ENCODE measurements at regions not wholly inside any gene's neighbourhood (a gene's known extent, or its start where the extent isn't known, plus 50 kb on each side); places are given as distances from the start of the nearest gene placed in this dataset.

DNA sequence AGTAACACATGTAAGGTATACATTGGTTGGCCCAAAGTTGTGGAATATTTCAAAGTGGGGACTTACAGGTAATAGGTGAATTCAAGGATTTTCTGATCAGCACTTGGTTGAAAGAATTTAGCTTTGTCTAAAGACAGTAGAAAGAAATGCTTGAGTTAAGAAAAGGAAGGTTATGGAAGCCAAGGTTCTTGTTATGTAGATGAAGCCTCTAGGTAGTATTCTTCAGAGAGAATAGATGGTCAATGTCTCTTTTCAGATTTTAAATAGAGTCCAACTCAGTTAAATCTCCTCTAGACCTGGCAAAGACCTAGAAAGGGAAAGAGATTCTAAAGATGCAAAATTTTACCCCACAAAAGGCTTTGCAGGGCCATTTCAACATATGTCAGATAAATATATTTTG, 157.4 kb downstream of the ANKRD30B start:
- DNase-seq, result no peak

DNA sequence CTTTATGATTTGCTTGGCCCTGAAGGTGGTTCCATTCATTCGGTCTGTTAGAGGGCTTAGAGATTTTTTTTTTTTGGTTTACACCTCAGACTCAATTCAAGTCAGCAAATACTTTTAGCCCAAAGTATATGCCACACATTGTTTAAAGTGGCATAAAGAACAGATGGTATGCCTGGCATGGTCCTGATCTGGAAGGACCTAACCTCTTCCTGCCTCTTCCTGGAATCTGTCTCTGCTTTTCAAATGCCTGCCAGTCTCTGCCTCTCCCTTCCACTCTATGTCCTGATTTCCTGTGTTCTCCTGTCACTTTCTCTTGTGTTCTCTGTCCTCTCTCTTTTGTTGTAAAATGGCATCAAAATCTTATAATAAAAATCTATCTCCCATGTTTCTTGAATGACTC, 158.0 kb downstream of the ANKRD30B start:
- DNase-seq, result no peak
- intact Hi-C loops (cut with DNase I), result no loop called here

More for the DNA sequence above, 157.4 kb downstream of the ANKRD30B start:
- intact Hi-C loops (cut with DNase I), result no loop called here

DNA sequence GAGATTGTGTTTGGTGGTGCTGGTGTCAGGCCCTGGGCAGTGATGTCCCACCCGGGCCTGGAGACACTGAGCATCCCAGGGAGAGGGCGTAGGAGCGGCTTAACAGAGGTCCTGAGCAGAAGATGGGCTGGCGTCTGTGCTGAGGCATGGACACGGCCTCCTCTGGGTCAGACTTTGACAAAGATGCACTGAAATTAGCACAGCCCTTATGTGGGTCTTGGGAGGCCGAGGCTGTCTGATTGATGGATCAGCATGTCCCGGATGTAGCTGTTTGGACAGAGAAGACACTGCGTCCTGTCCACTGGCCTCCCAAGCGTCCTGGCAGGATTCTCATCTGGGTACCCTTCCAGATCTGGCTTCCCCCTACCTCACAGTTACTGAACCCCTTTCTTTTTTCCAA, 159.4 kb downstream of the ANKRD30B start:
- intact Hi-C loops (cut with DNase I), result no loop called here
- peak in 1 of 10 donors; percentile 42 for DNase-seq

- intact Hi-C loops (cut with DNase I), result no loop called here
- peak in 1 of 10 donors; percentile 25 for DNase-seq
Measured at GRCh38 chr18:14908541-14908940, 160.6 kb downstream of the ANKRD30B start.

GRCh38 chr18:14912967-14913366, 165.0 kb downstream of the ANKRD30B start:
- peak in 1 of 10 donors; percentile 40 for DNase-seq
- intact Hi-C loops (cut with DNase I), result no loop called here

- intact Hi-C loops (cut with DNase I), result no loop called here
Measured at GRCh38 chr18:14914121-14914520, 166.1 kb downstream of the ANKRD30B start.

GRCh38 chr18:14914771-14915170, 166.8 kb downstream of the ANKRD30B start:
- intact Hi-C loops (cut with DNase I), result no loop called here
- DNase-seq, result no peak

More at GRCh38 chr18:14914121-14914520, 166.1 kb downstream of the ANKRD30B start:
- DNase-seq, result no peak

- no peak for DNase-seq
- intact Hi-C loops (cut with DNase I), result no loop called here
Measured at GRCh38 chr18:14916181-14916580, 168.2 kb downstream of the ANKRD30B start.

DNA sequence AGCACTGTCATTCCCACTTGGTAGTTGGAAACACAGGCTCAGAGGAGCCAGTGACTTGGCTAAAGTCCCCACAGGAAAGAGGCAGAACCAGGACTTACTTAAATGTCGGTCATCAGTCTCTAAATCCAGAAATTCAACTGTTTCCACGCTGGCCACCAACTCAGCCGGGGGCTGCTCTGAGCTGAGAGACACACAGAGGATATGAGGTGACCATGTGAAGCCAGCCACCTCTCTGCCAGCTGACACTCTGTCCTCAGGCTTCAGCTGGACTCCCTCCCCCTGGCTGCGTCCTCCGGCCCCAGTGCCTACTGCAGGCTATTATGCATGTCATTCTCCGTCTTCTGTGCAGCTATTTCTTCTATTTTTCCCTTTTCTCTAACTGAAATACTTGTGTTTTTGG, 168.9 kb downstream of the ANKRD30B start:
- intact Hi-C loops (cut with DNase I), result no loop called here
- peak in 1 of 10 donors; percentile 75 for DNase-seq

GRCh38 chr18:14917311-14917710, 169.3 kb downstream of the ANKRD30B start:
- intact Hi-C loops (cut with DNase I), result no loop called here
- peak in 1 of 10 donors; percentile 39 for DNase-seq

GRCh38 chr18:14919666-14920065, 171.7 kb downstream of the ANKRD30B start:
- DNase-seq, result no peak
- intact Hi-C loops (cut with DNase I), result loop anchor here (10.0 kb wide), 1 partner anchor 55 kb away; no protein-coding TSS in a partner anchor

- intact Hi-C loops (cut with DNase I), result loop anchor here (10.0 kb wide), 1 partner anchor 56 kb away; no protein-coding TSS in a partner anchor
- no peak for DNase-seq
Measured at GRCh38 chr18:14921031-14921430, 173.1 kb downstream of the ANKRD30B start.

DNA sequence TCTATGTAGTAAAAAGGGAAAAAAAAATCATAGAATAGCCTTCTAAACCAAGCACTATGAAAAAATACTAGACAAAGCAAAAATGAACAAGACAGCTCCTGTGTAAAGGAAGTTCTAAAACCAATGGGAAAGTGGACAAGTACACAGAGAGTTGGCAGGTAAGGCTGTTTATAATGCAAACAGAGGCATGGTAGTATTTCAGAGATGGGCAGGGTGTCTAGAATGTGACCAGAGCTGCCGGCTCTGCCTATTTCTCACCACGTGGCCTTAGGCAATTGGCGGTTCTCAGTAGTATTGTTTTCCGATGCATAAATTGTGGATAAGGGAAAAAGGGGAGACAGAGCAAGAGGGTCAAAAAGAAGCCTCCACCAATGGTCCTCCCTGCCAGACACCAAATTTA, 173.6 kb downstream of the ANKRD30B start:
- intact Hi-C loops (cut with DNase I), result loop anchor here (10.0 kb wide), 1 partner anchor 57 kb away; no protein-coding TSS in a partner anchor
- DNase-seq, result no peak

GRCh38 chr18:14922031-14922430, 174.1 kb downstream of the ANKRD30B start:
- intact Hi-C loops (cut with DNase I), result loop anchor here (10.0 kb wide), 1 partner anchor 57 kb away; no protein-coding TSS in a partner anchor
- peak in 1 of 10 donors; percentile 49 for DNase-seq

DNA sequence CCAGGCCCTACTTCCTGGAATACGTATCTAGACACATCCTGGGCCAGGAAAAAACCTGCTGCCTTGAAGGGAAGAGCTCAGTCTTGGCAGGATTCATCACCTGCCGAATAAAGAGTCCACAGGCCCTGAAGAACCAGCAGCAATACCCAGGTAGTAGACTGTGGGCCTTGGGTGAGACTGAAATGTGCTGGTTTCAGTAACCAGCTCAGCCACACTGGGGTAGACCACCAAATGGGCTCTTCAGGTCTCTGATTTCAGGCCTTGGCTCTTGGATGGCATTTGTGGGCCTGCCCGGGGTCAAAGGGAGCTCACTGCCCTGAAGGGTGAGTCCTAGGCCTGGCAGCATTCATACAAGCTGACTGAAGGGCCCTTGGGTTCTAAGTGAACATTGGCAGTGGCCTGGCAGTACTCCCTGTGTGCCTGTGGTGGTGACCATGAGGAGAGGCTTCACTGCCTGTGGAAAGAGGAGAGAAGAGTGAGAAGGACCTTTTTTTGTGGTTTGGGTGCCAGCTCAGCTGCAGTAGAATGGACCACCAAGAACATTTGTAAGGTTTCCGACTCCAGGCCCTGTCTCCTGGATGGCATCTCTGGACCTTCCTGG, 175.1 kb downstream of the ANKRD30B start:
- intact Hi-C loops (cut with DNase I), result loop anchor here (10.0 kb wide), 1 partner anchor 58 kb away; no protein-coding TSS in a partner anchor
- peak in 1 of 10 donors; percentile 72 for DNase-seq

DNA sequence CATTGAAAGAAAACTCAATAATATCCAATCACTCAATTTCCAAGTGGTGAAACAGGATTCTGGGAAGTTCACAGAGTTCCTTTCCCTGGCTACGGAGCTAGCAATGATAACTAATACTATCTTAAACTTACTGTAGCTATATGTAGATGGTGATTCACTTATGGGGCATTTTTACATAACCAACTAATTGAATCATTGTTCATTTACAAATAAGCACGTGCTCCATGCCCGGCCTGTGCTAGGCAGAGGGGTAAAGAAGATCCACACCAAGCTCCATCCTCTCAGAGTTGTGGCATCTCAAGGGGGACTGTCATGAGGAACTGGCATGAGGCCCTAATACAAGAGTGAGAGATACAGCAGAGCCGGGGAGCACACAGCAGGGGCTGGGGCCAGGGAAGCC, 176.3 kb downstream of the ANKRD30B start:
- intact Hi-C loops (cut with DNase I), result loop anchor here (10.0 kb wide), 1 partner anchor 59 kb away; no protein-coding TSS in a partner anchor
- DNase-seq, result no peak

GRCh38 chr18:14925281-14925709, 177.3 kb downstream of the ANKRD30B start:
- intact Hi-C loops (cut with DNase I), result loop anchor here (10.0 kb wide), 1 partner anchor 60 kb away; no protein-coding TSS in a partner anchor
- peak in 1 of 10 donors; percentile 80 for DNase-seq

GRCh38 chr18:14927701-14928100, 179.7 kb downstream of the ANKRD30B start:
- intact Hi-C loops (cut with DNase I), result loop anchor here (10.0 kb wide), 1 partner anchor 63 kb away; no protein-coding TSS in a partner anchor
- DNase-seq, result no peak

DNA sequence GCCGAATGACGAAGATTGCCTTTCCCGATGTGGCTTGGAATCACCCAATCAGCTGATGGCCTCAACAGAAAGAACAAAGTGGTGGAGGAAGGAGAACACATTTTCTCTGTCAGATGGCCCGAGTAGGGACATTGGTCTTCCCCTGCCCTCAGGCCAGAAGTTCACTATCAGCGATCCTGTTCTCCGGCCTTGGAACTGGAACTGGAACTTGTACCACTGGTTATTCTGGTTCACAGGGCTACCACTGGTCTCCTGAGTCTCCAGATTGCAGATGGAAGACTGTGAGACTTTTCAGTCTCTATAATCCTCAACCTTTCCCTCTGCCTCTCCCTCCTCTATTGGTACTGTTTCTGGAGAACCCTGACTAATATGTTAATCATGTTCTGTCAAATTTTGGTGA, 180.4 kb downstream of the ANKRD30B start:
- DNase-seq, result no peak
- intact Hi-C loops (cut with DNase I), result loop anchor here (10.0 kb wide), 1 partner anchor 64 kb away; no protein-coding TSS in a partner anchor

GRCh38 chr18:14930076-14930475, 182.1 kb downstream of the ANKRD30B start:
- peak in 1 of 10 donors; percentile 35 for DNase-seq
- intact Hi-C loops (cut with DNase I), result no loop called here

- DNase-seq, result no peak
- intact Hi-C loops (cut with DNase I), result no loop called here
Measured at GRCh38 chr18:14930576-14930975, 182.6 kb downstream of the ANKRD30B start.

Data from posterior cingulate gyrus (tissue), 11 donors.